B cell (primary cell): ENCODE measurements at regions not wholly inside any gene's neighbourhood (a gene's known extent, or its start where the extent isn't known, plus 50 kb on each side); places are given as distances from the start of the nearest gene placed in this dataset.

ENCODE experiments used
- EZH2 ChIP-seq: IDR thresholded peaks from 2 replicates; pipeline ENCODE4 v1.6.1; 2012; ENCODE audit warnings: borderline replicate concordance, low read depth, mild to moderate bottlenecking, moderate library complexity, low read length; ENCODE audit not compliant: insufficient read depth, poor library complexity, severe bottlenecking
- TF ChIP-seq, protein P1 (sequence below): fragments of 200-600 bp; IDR thresholded peaks from one replicate; pipeline ENCODE4 v1.8.0; 2022; ENCODE audit warnings: antibody characterized with exemption, mild to moderate bottlenecking

DNA sequence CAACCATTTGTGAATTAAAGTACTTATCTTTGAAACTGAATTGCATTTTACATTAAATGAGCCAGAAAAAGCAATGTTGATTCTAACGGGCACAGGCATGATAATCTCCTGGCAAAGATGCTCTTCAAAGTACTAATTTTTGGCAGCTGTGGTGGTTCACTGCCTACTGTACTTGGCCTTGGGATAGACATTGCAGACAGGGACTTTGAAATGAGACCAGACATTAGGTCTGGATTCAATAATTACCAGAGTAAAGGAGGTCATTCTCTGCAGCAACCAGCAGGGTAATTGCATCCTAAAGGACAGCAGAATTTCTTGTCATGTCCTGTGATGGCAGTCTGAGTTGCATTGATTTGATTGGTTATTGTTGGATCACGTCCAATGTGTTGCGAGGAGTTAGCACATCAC lies 986.5 kb downstream of the TDRD15 start:
- no peak for TF ChIP-seq EZH2
- TF ChIP-seq, protein P1, sequence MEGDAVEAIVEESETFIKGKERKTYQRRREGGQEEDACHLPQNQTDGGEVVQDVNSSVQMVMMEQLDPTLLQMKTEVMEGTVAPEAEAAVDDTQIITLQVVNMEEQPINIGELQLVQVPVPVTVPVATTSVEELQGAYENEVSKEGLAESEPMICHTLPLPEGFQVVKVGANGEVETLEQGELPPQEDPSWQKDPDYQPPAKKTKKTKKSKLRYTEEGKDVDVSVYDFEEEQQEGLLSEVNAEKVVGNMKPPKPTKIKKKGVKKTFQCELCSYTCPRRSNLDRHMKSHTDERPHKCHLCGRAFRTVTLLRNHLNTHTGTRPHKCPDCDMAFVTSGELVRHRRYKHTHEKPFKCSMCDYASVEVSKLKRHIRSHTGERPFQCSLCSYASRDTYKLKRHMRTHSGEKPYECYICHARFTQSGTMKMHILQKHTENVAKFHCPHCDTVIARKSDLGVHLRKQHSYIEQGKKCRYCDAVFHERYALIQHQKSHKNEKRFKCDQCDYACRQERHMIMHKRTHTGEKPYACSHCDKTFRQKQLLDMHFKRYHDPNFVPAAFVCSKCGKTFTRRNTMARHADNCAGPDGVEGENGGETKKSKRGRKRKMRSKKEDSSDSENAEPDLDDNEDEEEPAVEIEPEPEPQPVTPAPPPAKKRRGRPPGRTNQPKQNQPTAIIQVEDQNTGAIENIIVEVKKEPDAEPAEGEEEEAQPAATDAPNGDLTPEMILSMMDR: no peak
